ENCODE measurements at regions not wholly inside any gene's neighbourhood (a gene's known extent, or its start where the extent isn't known, plus 50 kb on each side); places are given as distances from the start of the nearest gene placed in this dataset.
"Not testable (repeated sequence)": the region's sequence is repeated elsewhere in the genome, so short reads cannot be mapped to it uniquely, and the experiment has no call there.

- TF ChIP-seq CTCF (conservative IDR thresholded peaks at IDR 0.05 in 1 of 2, IDR thresholded peaks at IDR 0.05 in 1 of 2; ENCODE audit: extremely low read depth in 1 of 2, insufficient read depth in 1 of 2, low read depth in 1 of 2, low read length in 2 of 2); EZH2 (IDR thresholded peaks at IDR 0.05; ENCODE audit: borderline replicate concordance, low read length): not testable (repeated sequence)
Observed at GRCh38 chr7:73058-73331, 119.4 kb upstream of the FAM20C start.

Data from mammary epithelial cell (primary cell).